DND-41 (cell line): ENCODE measurements at regions not wholly inside any gene's neighbourhood (a gene's known extent, or its start where the extent isn't known, plus 50 kb on each side); places are given as distances from the start of the nearest gene placed in this dataset.

Experiments
- ATAC-seq: fragments of 200-7000 bp; cut with Tn5 transposase; 3 replicates; pipeline ENCODE4 v1.9.1; 2021; ENCODE audit warnings: low read depth; ENCODE audit not compliant: insufficient read depth
- DNase-seq: peaks from one replicate; pipeline ENCODE4 v3.0.0-alpha.2; 2020
- H2AFZ ChIP-seq: 2 replicates; pipeline ENCODE4 v1.6.0; 2012; ENCODE audit warnings: low read depth, low read length
- H3K27ac ChIP-seq: 2 replicates; pipeline ENCODE4 v1.5.1; 2012; ENCODE audit warnings: low read length, inconsistent platforms
- H3K27me3 ChIP-seq: fragments of 200-600 bp; sonication (generic); 2 replicates; pipeline ENCODE4 v1.6.0; 2012; ENCODE audit warnings: low read length, mild to moderate bottlenecking, inconsistent platforms; ENCODE audit not compliant: insufficient read depth, poor library complexity
- H3K36me3 ChIP-seq: 2 replicates; pipeline ENCODE4 v1.5.1; 2012; ENCODE audit warnings: low read length, inconsistent platforms; ENCODE audit not compliant: insufficient read depth
- H3K4me1 ChIP-seq: 2 replicates; pipeline ENCODE4 v1.5.1; 2012; ENCODE audit warnings: mild to moderate bottlenecking, low read length; ENCODE audit not compliant: insufficient read depth
- H3K4me2 ChIP-seq: 2 replicates; pipeline ENCODE4 v1.6.0; 2012; ENCODE audit warnings: mild to moderate bottlenecking, moderate library complexity, low read length, inconsistent platforms; ENCODE audit not compliant: insufficient read depth
- H3K4me3 ChIP-seq, 2 experiments: fragments of 200-600 bp in 1 of 2; shearing (Covaris generic) in 1 of 2; 2 replicates each; pipeline ENCODE4 v1.5.1; 2012 to 2016; ENCODE audit warnings: inconsistent platforms in 2 of 2, low read length in 2 of 2, mild to moderate bottlenecking in 2 of 2, low read depth in 1 of 2, moderate library complexity in 1 of 2
- H3K79me2 ChIP-seq: 2 replicates; pipeline ENCODE4 v1.6.0; 2012; ENCODE audit warnings: low read length, inconsistent platforms; ENCODE audit not compliant: insufficient read depth
- H3K9ac ChIP-seq: 2 replicates; pipeline ENCODE4 v1.6.0; 2012; ENCODE audit warnings: low read depth, mild to moderate bottlenecking, inconsistent platforms, low read length, moderate library complexity
- H3K9me3 ChIP-seq: 2 replicates; pipeline ENCODE4 v1.5.1; 2012; ENCODE audit warnings: low read length, moderate library complexity, mild to moderate bottlenecking, inconsistent platforms; ENCODE audit not compliant: insufficient read depth, severe bottlenecking
- H4K20me1 ChIP-seq: 2 replicates; pipeline ENCODE4 v1.6.0; 2012; ENCODE audit warnings: low read length; ENCODE audit not compliant: insufficient read depth
- EZH2 ChIP-seq: IDR thresholded peaks from 3 replicates; pipeline ENCODE4 v1.6.1; 2012; ENCODE audit warnings: borderline replicate concordance, low read depth, mild to moderate bottlenecking, moderate library complexity, low read length, inconsistent platforms; ENCODE audit not compliant: severe bottlenecking
- TF ChIP-seq, protein P1 (sequence below): IDR thresholded peaks from 2 replicates; pipeline ENCODE4 v1.5.1; 2012; ENCODE audit warnings: borderline replicate concordance, low read length, moderate library complexity, mild to moderate bottlenecking; ENCODE audit not compliant: poor library complexity, severe bottlenecking; ENCODE audit errors: extremely low read depth

DNA sequence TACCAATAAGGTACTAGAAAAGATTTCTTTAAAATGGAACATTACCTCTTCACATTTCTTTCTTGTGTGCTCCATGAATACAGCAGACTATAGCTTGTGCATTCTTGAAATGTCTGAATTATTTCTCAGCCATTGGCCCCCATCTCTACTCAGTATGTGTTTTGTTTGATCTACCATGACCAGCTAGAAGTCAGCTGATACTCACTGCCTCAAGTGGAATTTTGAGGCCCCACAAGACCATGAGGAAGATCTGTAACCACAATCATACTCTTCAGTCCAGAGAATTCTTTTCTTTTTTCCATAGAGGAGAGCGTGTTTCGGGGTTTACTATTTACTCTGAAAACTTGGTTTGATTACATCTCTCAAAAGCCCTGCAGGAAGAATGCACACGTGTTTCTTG, 319.1 kb downstream of the TOX3 start:
- no peak overlapping the region for H2AFZ ChIP-seq
- H3K79me2 ChIP-seq, result no peaks in the 10 kb centered on the region
- H3K4me2 ChIP-seq, result no peak overlapping the region
- H3K4me1 ChIP-seq, result no peaks in the 10 kb centered on the region
- H3K9me3 ChIP-seq, result no peaks in the 10 kb centered on the region
- DNase-seq, result no peak
- ATAC-seq, result no peak
- no peak overlapping the region for H3K4me3 ChIP-seq
- no peak overlapping the region for H3K27ac ChIP-seq
- TF ChIP-seq EZH2, result no peak
- TF ChIP-seq, protein P1, sequence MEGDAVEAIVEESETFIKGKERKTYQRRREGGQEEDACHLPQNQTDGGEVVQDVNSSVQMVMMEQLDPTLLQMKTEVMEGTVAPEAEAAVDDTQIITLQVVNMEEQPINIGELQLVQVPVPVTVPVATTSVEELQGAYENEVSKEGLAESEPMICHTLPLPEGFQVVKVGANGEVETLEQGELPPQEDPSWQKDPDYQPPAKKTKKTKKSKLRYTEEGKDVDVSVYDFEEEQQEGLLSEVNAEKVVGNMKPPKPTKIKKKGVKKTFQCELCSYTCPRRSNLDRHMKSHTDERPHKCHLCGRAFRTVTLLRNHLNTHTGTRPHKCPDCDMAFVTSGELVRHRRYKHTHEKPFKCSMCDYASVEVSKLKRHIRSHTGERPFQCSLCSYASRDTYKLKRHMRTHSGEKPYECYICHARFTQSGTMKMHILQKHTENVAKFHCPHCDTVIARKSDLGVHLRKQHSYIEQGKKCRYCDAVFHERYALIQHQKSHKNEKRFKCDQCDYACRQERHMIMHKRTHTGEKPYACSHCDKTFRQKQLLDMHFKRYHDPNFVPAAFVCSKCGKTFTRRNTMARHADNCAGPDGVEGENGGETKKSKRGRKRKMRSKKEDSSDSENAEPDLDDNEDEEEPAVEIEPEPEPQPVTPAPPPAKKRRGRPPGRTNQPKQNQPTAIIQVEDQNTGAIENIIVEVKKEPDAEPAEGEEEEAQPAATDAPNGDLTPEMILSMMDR, result no peak
- H3K27me3 ChIP-seq, result no peaks in the 10 kb centered on the region
- no peak overlapping the region for H3K9ac ChIP-seq
- no peaks in the 10 kb centered on the region for H3K36me3 ChIP-seq
- no peaks in the 10 kb centered on the region for H4K20me1 ChIP-seq

DNA sequence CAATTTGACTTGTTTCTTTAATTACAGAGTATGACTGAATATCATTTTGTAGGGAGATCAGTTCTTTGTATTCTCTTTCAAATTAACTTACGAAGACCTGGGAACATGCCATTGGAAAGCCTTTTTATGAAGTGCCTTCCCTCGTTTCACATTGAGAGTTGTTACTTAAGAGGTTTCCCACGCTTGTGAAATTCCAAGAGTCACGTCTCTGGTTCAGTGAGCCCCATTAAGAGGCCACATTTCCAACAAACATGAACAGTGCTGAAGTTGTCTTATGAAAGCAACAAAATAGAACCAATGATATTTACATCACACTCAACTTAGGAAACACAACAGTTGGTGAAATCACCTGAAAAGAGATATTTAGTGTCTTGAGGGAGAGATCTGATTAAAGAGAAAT, 334.1 kb downstream of the TOX3 start:
- Histone ChIP-seq H3K36me3 (no peaks in the 10 kb centered on the region), H3K9ac (no peak overlapping the region), H3K9me3 (no peaks in the 10 kb centered on the region), H3K4me2 (no peak overlapping the region), H3K79me2 (no peaks in the 10 kb centered on the region), H3K4me1 (0 out of 2 replicates have a peak, but pooled peaks cover 4% of the 10 kb centered on the region), H3K4me3 (no peak overlapping the region), H4K20me1 (no peaks in the 10 kb centered on the region), H3K27ac (no peak overlapping the region), H2AFZ (no peak overlapping the region), H3K27me3 (no peaks in the 10 kb centered on the region)
- ATAC-seq (no peak), DNase-seq (no peak)
- TF ChIP-seq, protein P1, result no peak

DNA sequence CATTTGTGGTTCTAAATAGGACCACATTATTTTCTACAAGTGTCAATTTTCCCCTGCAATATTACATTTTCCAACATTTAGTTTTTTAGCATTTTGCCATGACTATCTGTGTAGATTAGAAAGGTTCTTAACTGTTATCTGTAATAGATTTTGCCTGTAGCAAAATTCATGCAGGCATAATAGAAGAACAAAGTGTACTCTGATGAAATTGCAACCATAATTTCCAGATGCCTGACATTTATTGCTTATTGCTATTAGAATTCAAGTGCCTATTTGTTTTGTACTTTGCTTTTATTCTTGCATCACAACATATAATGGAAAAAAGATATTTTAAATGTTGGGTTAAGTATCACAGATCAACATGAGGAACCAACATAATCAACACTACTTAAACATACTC, 337.7 kb downstream of the TOX3 start:
- Histone ChIP-seq H3K79me2 (no peaks in the 10 kb centered on the region), H2AFZ (no peak overlapping the region), H3K9me3 (no peaks in the 10 kb centered on the region), H3K4me1 (0 out of 2 replicates have a peak, but pooled peaks cover under 1% of the 10 kb centered on the region), H3K9ac (no peak overlapping the region), H3K4me2 (no peak overlapping the region), H3K27me3 (no peaks in the 10 kb centered on the region), H3K4me3 (no peak overlapping the region), H3K27ac (no peak overlapping the region), H4K20me1 (no peaks in the 10 kb centered on the region), H3K36me3 (no peaks in the 10 kb centered on the region)
- no peak for ATAC-seq
- TF ChIP-seq EZH2, result no peak
- TF ChIP-seq, protein P1, result no peak
- DNase-seq, result no peak

DNA sequence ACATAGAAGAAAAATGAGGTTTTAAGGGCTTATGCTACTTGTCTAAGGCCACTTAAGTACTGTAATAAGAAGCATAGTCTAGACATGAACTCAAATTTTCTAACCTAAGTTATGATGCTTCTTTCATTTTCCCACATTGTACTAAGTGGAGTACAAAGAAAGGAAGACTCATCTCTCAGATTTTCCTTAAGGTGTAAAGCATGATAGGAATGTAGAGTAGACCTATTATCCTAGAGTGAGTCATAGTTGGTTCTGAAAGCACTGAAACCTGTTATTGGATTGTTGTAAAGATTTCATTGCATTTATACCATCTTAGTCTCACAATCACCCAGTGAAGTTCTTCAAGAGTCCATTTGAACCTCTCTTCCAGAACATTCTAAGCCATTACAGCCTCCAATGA, 343.8 kb downstream of the TOX3 start:
- Histone ChIP-seq H3K9me3 (no peaks in the 10 kb centered on the region), H3K4me2 (no peak overlapping the region), H3K27ac (no peak overlapping the region), H3K79me2 (no peaks in the 10 kb centered on the region), H3K4me3 (no peak overlapping the region), H2AFZ (no peak overlapping the region), H4K20me1 (no peaks in the 10 kb centered on the region), H3K36me3 (no peaks in the 10 kb centered on the region), H3K9ac (no peak overlapping the region), H3K27me3 (no peaks in the 10 kb centered on the region), H3K4me1 (no peaks in the 10 kb centered on the region)
- TF ChIP-seq EZH2, result no peak
- TF ChIP-seq, protein P1, result no peak
- DNase-seq (no peak), ATAC-seq (no peak)
